NCI-H82 treated with DMSO at 0.1 percent for 48 hours (cell line): ENCODE measurements at regions not wholly inside any gene's neighbourhood (a gene's known extent, or its start where the extent isn't known, plus 50 kb on each side); places are given as distances from the start of the nearest gene placed in this dataset.
"Not testable (repeated sequence)": the region's sequence is repeated elsewhere in the genome, so short reads cannot be mapped to it uniquely, and the experiment has no call there.

Experiments
- DNase-seq: peaks from one replicate; lab custom pipeline; 2025; ENCODE audit not compliant: unreplicated experiment; lab: John Stamatoyannopoulos, UW

- DNase-seq: not testable (repeated sequence)
These were observed 1361.6 kb downstream of the CDH11 start for GRCh38 chr16:63760246-63760645.

- no peak for DNase-seq
These were observed 1369.5 kb downstream of the CDH11 start for GRCh38 chr16:63752347-63752746.

GRCh38 chr16:63749276-63749675 lies 1372.6 kb downstream of the CDH11 start:
- no peak for DNase-seq

- DNase-seq: no peak
These were observed 1376.4 kb downstream of the CDH11 start for GRCh38 chr16:63745456-63745855.

GRCh38 chr16:63744077-63744874 lies 1377.6 kb downstream of the CDH11 start:
- DNase-seq: no peak

- no peak for DNase-seq
These were observed 1379.7 kb downstream of the CDH11 start for GRCh38 chr16:63742150-63742549.

GRCh38 chr16:63737633-63738032 lies 1384.2 kb downstream of the CDH11 start:
- no peak for DNase-seq

GRCh38 chr16:63735456-63735855 lies 1386.4 kb downstream of the CDH11 start:
- DNase-seq: no peak

GRCh38 chr16:63720848-63721247 lies 1401.0 kb downstream of the CDH11 start:
- DNase-seq: no peak

GRCh38 chr16:63719926-63720325 lies 1401.9 kb downstream of the CDH11 start:
- no peak for DNase-seq

- no peak for DNase-seq
These were observed 1404.1 kb downstream of the CDH11 start for GRCh38 chr16:63717806-63718205.

GRCh38 chr16:63714876-63715275 lies 1407.0 kb downstream of the CDH11 start:
- no peak for DNase-seq

- no peak for DNase-seq
These were observed 1409.1 kb downstream of the CDH11 start for GRCh38 chr16:63712725-63713124.

GRCh38 chr16:63703612-63704011 lies 1418.3 kb downstream of the CDH11 start:
- DNase-seq: no peak

- no peak for DNase-seq
These were observed 1418.8 kb downstream of the CDH11 start for GRCh38 chr16:63702981-63703590.

- DNase-seq: no peak
These were observed 1424.1 kb downstream of the CDH11 start for GRCh38 chr16:63697736-63698135.

- DNase-seq: no peak
These were observed 1426.5 kb downstream of the CDH11 start for GRCh38 chr16:63695347-63695746.

GRCh38 chr16:63690961-63691360 lies 1430.9 kb downstream of the CDH11 start:
- no peak for DNase-seq

GRCh38 chr16:63690267-63690666 lies 1431.6 kb downstream of the CDH11 start:
- DNase-seq: no peak

- no peak for DNase-seq
These were observed 1432.8 kb downstream of the CDH11 start for GRCh38 chr16:63689068-63689467.

- no peak for DNase-seq
These were observed 1437.4 kb downstream of the CDH11 start for GRCh38 chr16:63684149-63685101.

GRCh38 chr16:63682844-63683243 lies 1439.0 kb downstream of the CDH11 start:
- no peak for DNase-seq
